HEK293 (cell line): ENCODE measurements at regions not wholly inside any gene's neighbourhood (a gene's known extent, or its start where the extent isn't known, plus 50 kb on each side); places are given as distances from the start of the nearest gene placed in this dataset.

ENCODE experiments used
- CTCF ChIP-seq: fragments of 450-650 bp; formaldehyde crosslinking; IDR thresholded peaks from 2 replicates; pipeline ENCODE4 v1.5.1; 2016; ENCODE audit warnings: missing biosample characterization, missing genetic modification characterization
- IKZF3 ChIP-seq: fragments of 450-650 bp; IDR thresholded peaks from 2 replicates; pipeline ENCODE4 v1.5.0; 2018; ENCODE audit warnings: missing biosample characterization, mild to moderate bottlenecking, missing genetic modification characterization, moderate library complexity
- PBX3 ChIP-seq: sonication (generic); formaldehyde crosslinking; IDR thresholded peaks from 2 replicates; pipeline ENCODE4 v1.8.1; 2022; ENCODE audit warnings: mild to moderate bottlenecking, moderate library complexity, missing genetic modification reagents
- PRDM1 ChIP-seq: fragments of 450-650 bp; formaldehyde crosslinking; IDR thresholded peaks from 2 replicates; pipeline ENCODE4; 2016; ENCODE audit warnings: missing biosample characterization, missing genetic modification characterization
- RBAK ChIP-seq: fragments of 450-650 bp; formaldehyde crosslinking; IDR thresholded peaks from 2 replicates; pipeline ENCODE4 v1.5.1; 2016; ENCODE audit warnings: missing biosample characterization, missing genetic modification characterization
- ZNF221 ChIP-seq: fragments of 450-650 bp; formaldehyde crosslinking; IDR thresholded peaks from 2 replicates; pipeline ENCODE4 v1.5.1; 2017; ENCODE audit warnings: missing biosample characterization, missing genetic modification characterization, borderline replicate concordance
- ZNF274 ChIP-seq, 2 experiments: fragments of 200-500 bp in 1 of 2; fragments of 450-650 bp in 1 of 2; sonication (Bioruptor generic) in 1 of 2; formaldehyde crosslinking in 1 of 2; IDR thresholded peaks; 2 replicates each; pipeline versions ENCODE4 v1.5.1 to v1.6.1; 2014 to 2016; ENCODE audit warnings: borderline replicate concordance in 1 of 2, inconsistent platforms in 1 of 2, low read length in 1 of 2, missing biosample characterization in 1 of 2, missing genetic modification characterization in 1 of 2
- ZNF530 ChIP-seq: fragments of 450-650 bp; formaldehyde crosslinking; IDR thresholded peaks from 2 replicates; pipeline ENCODE4 v1.5.1; 2016; ENCODE audit warnings: low read depth, missing biosample characterization, missing genetic modification characterization

GRCh38 chr11:119802670-119803069 is 73.7 kb upstream of the NECTIN1 start:
- TF ChIP-seq CTCF (no peak), RBAK (no peak), ZNF274 (IDR thresholded peaks at IDR 0.05; ENCODE audit: low read length) (no peak), ZNF274 (tag by site-specific recombination; IDR thresholded peaks at IDR 0.05; ENCODE audit: borderline replicate concordance) (no peak), PBX3 (no peak), ZNF221 (tag by site-specific recombination) (no peak), PRDM1 (no peak), ZNF530 (tag by site-specific recombination) (no peak), IKZF3 (tag by site-specific recombination) (no peak)
